SK-N-SH (cell line): ENCODE measurements at regions not wholly inside any gene's neighbourhood (a gene's known extent, or its start where the extent isn't known, plus 50 kb on each side); places are given as distances from the start of the nearest gene placed in this dataset.

Experiments used
- EP300 ChIP-seq, 2 experiments: IDR thresholded peaks; 2 replicates each; pipeline versions ENCODE4 v1.4.0 to v1.6.1; 2012; ENCODE audit warnings: borderline replicate concordance in 1 of 2, low read depth in 1 of 2, low read length in 1 of 2
- GATA2 ChIP-seq: sonication (generic); formaldehyde crosslinking; IDR thresholded peaks from 2 replicates; pipeline ENCODE4 v1.5.0; 2020; ENCODE audit warnings: mild to moderate bottlenecking, missing genetic modification reagents
- MXI1 ChIP-seq: IDR thresholded peaks from 2 replicates; pipeline ENCODE4 v1.6.1; 2012; ENCODE audit warnings: mild to moderate bottlenecking, low read depth, low read length, improper control_type of control experiment
- SIN3A ChIP-seq: IDR thresholded peaks from 2 replicates; pipeline ENCODE4 v1.6.1; 2012; ENCODE audit warnings: low read depth, mild to moderate bottlenecking, low read length, moderate library complexity, borderline replicate concordance
- YY1 ChIP-seq: IDR thresholded peaks from 2 replicates; pipeline ENCODE4 v1.4.0; 2012; ENCODE audit warnings: low read depth, mild to moderate bottlenecking
- ZBTB33 ChIP-seq: IDR thresholded peaks from 2 replicates; pipeline ENCODE4 v1.4.0; 2012; ENCODE audit warnings: low read depth, borderline replicate concordance
- TF ChIP-seq, protein P1 (sequence below): fragments of 200-600 bp; sonication (generic); IDR thresholded peaks from 2 replicates; pipeline ENCODE4 v1.6.1; 2017; ENCODE audit warnings: antibody characterized with exemption, mild to moderate bottlenecking, moderate library complexity
- TF ChIP-seq, protein P2 (sequence below): IDR thresholded peaks from 2 replicates; pipeline ENCODE4; 2012

DNA sequence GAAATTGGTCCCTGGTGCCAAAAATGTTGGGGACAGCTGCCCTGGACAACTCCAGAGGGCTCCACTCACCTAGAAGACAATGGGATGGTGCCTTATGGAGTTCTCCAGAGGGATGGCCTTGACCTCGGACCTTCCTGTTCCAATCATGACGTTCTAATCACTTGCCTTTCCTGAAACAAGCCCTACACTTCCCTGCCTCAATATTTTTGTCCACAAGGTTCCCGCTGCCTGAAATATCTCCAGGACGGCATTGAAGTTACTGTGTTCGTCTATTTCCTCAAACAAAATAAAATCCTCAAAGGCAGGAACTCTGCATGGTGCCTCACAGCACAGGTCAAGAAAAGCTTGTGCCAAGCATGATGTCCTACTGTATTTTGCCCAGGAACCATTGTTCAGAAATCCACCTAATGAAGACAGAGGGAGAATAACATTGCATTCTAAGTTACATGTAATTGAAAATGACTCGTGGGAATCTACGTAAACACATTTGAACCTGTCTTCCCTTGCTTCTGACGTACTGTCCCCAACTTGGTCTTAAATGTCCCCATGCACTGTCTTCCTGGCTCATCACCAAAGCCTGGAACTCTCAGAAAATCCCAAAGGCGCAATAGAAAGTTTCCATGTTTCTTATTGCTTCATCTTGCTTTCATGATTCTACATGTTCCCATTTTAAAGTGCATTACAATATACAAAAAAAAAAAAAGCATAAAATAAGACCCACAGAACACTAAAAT is 342.3 kb upstream of the NRP1 start:
- no peak for TF ChIP-seq SIN3A
- TF ChIP-seq, protein P1, sequence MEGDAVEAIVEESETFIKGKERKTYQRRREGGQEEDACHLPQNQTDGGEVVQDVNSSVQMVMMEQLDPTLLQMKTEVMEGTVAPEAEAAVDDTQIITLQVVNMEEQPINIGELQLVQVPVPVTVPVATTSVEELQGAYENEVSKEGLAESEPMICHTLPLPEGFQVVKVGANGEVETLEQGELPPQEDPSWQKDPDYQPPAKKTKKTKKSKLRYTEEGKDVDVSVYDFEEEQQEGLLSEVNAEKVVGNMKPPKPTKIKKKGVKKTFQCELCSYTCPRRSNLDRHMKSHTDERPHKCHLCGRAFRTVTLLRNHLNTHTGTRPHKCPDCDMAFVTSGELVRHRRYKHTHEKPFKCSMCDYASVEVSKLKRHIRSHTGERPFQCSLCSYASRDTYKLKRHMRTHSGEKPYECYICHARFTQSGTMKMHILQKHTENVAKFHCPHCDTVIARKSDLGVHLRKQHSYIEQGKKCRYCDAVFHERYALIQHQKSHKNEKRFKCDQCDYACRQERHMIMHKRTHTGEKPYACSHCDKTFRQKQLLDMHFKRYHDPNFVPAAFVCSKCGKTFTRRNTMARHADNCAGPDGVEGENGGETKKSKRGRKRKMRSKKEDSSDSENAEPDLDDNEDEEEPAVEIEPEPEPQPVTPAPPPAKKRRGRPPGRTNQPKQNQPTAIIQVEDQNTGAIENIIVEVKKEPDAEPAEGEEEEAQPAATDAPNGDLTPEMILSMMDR: no peak
- no peak for TF ChIP-seq GATA2
- no peak for TF ChIP-seq EP300 (IDR thresholded peaks at IDR 0.05; ENCODE audit: borderline replicate concordance in 1 of 2, low read depth in 1 of 2, low read length in 1 of 2)
- no peak for TF ChIP-seq ZBTB33
- TF ChIP-seq YY1: no peak
- TF ChIP-seq, protein P2, sequence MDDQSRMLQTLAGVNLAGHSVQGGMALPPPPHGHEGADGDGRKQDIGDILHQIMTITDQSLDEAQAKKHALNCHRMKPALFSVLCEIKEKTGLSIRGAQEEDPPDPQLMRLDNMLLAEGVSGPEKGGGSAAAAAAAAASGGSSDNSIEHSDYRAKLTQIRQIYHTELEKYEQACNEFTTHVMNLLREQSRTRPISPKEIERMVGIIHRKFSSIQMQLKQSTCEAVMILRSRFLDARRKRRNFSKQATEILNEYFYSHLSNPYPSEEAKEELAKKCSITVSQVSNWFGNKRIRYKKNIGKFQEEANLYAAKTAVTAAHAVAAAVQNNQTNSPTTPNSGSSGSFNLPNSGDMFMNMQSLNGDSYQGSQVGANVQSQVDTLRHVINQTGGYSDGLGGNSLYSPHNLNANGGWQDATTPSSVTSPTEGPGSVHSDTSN: no peak
- no peak for TF ChIP-seq MXI1
